ENCODE measurements at regions not wholly inside any gene's neighbourhood (a gene's known extent, or its start where the extent isn't known, plus 50 kb on each side); places are given as distances from the start of the nearest gene placed in this dataset.
A peak's percentile ranks its signal among the peaks of the same experiment; 100 is the strongest.

- intact Hi-C loops (cut with DNase I; ENCODE audit: low total_unique reads): no loop called here
- H3K4me3 ChIP-seq: no peak overlapping the region
- H3K27ac ChIP-seq: peak overlapping the region in 3 of 5 donors; percentile 11 to 59 (median 16)
- no peak for TF ChIP-seq POLR2AphosphoS5 (IDR thresholded peaks at IDR 0.05)
- TF ChIP-seq, protein P1, sequence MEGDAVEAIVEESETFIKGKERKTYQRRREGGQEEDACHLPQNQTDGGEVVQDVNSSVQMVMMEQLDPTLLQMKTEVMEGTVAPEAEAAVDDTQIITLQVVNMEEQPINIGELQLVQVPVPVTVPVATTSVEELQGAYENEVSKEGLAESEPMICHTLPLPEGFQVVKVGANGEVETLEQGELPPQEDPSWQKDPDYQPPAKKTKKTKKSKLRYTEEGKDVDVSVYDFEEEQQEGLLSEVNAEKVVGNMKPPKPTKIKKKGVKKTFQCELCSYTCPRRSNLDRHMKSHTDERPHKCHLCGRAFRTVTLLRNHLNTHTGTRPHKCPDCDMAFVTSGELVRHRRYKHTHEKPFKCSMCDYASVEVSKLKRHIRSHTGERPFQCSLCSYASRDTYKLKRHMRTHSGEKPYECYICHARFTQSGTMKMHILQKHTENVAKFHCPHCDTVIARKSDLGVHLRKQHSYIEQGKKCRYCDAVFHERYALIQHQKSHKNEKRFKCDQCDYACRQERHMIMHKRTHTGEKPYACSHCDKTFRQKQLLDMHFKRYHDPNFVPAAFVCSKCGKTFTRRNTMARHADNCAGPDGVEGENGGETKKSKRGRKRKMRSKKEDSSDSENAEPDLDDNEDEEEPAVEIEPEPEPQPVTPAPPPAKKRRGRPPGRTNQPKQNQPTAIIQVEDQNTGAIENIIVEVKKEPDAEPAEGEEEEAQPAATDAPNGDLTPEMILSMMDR (IDR thresholded peaks at IDR 0.05): no peak
- no peaks in the 10 kb centered on the region for H3K27me3 ChIP-seq
- no peak for DNase-seq
- H3K9me3 ChIP-seq: no peaks in the 10 kb centered on the region
- 20 to 56% (median 46%) methylated on average over 4 of the region's 4 CpGs for WGBS, 5 donors
- no peaks in the 10 kb centered on the region for H3K36me3 ChIP-seq
- H3K4me1 ChIP-seq: peaks cover 0 to 17% (median 8%) of the 10 kb centered on the region in 4 donors
Observed at GRCh38 chr14:51430079-51430478, 190.0 kb downstream of the TMX1 start.

DNA sequence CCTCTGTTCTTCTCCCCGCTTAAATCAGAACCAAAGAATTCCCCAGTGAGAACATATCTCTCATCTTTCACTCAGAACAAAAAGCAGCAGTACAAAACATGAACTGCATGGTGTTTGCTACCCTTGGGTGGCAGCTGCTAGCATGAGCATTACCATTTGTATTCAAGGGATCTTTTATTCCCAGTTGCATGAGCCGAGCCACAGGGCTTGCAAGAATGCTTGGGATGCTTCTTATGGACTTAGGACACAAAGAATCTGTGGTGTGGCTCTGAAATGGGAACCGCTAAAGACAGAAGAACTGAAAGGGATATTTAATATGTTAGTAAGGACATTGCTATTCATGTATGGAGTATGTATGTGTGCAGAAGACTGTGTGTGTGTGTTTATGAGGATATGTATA lies 190.6 kb downstream of the TMX1 start:
- H3K4me3 ChIP-seq: no peak overlapping the region
- H3K9me3 ChIP-seq: no peaks in the 10 kb centered on the region
- peak in 1 of 2 donors; percentile 33 for DNase-seq
- intact Hi-C loops (cut with DNase I; ENCODE audit: low total_unique reads): no loop called here
- H3K27me3 ChIP-seq: no peaks in the 10 kb centered on the region
- WGBS, 5 donors: 21 to 59% (median 43%) methylated on average over 3 of the region's 3 CpGs
- TF ChIP-seq, protein P1 (IDR thresholded peaks at IDR 0.05): no peak
- TF ChIP-seq EP300 (IDR thresholded peaks at IDR 0.05): no peak
- no peak for TF ChIP-seq POLR2A (IDR thresholded peaks at IDR 0.05)
- no peak for TF ChIP-seq POLR2AphosphoS5 (IDR thresholded peaks at IDR 0.05)
- no peaks in the 10 kb centered on the region for H3K36me3 ChIP-seq
- H3K4me1 ChIP-seq: peaks cover 0 to 16% (median 8%) of the 10 kb centered on the region in 4 donors
- peak overlapping the region in 3 of 5 donors; percentile 16 to 59 (median 56) for H3K27ac ChIP-seq

- H3K27me3 ChIP-seq: no peaks in the 10 kb centered on the region
- H3K9me3 ChIP-seq: no peaks in the 10 kb centered on the region
- no peak overlapping the region for H3K4me3 ChIP-seq
- DNase-seq: peak in 1 of 2 donors; percentile 34
- TF ChIP-seq, protein P1 (IDR thresholded peaks at IDR 0.05): no peak
- TF ChIP-seq POLR2A (IDR thresholded peaks at IDR 0.05) (no peak), POLR2AphosphoS5 (IDR thresholded peaks at IDR 0.05) (no peak), EP300 (IDR thresholded peaks at IDR 0.05) (no peak)
- H3K4me1 ChIP-seq: peaks cover 0 to 16% (median 8%) of the 10 kb centered on the region in 4 donors
- intact Hi-C loops (cut with DNase I; ENCODE audit: low total_unique reads): no loop called here
- H3K27ac ChIP-seq: peak overlapping the region in 1 of 5 donors; percentile 59
- WGBS, 5 donors: 17 to 33% (median 31%) methylated on average over 3 of the region's 3 CpGs
- no peaks in the 10 kb centered on the region for H3K36me3 ChIP-seq
Observed at GRCh38 chr14:51431033-51431709, 191.1 kb downstream of the TMX1 start.

GRCh38 chr14:51431741-51432140 lies 191.7 kb downstream of the TMX1 start:
- H3K9me3 ChIP-seq: no peaks in the 10 kb centered on the region
- intact Hi-C loops (cut with DNase I; ENCODE audit: low total_unique reads): no loop called here
- 26 to 55% (median 48%) methylated on average over 1 of the region's 1 CpG for WGBS, 5 donors

More at GRCh38 chr14:51431741-51432140, 191.7 kb downstream of the TMX1 start:
- TF ChIP-seq POLR2AphosphoS5 (IDR thresholded peaks at IDR 0.05) (no peak), POLR2A (IDR thresholded peaks at IDR 0.05) (no peak), EP300 (IDR thresholded peaks at IDR 0.05) (no peak)
- TF ChIP-seq, protein P1 (IDR thresholded peaks at IDR 0.05): no peak
- Histone ChIP-seq H3K27me3 (no peaks in the 10 kb centered on the region), H3K4me1 (peaks cover 0 to 16% (median 8%) of the 10 kb centered on the region in 4 donors), H3K4me3 (no peak overlapping the region), H3K36me3 (no peaks in the 10 kb centered on the region), H3K27ac (peak overlapping the region in 1 of 5 donors; percentile 59)
- DNase-seq: no peak
